Myocyte (in vitro differentiated cells): ENCODE measurements at regions not wholly inside any gene's neighbourhood (a gene's known extent, or its start where the extent isn't known, plus 50 kb on each side); places are given as distances from the start of the nearest gene placed in this dataset.

ENCODE experiments used
- DNase-seq: peaks from one replicate; pipeline ENCODE4 v3.0.0-alpha.2; 2012; ENCODE audit warnings: low read depth

DNA sequence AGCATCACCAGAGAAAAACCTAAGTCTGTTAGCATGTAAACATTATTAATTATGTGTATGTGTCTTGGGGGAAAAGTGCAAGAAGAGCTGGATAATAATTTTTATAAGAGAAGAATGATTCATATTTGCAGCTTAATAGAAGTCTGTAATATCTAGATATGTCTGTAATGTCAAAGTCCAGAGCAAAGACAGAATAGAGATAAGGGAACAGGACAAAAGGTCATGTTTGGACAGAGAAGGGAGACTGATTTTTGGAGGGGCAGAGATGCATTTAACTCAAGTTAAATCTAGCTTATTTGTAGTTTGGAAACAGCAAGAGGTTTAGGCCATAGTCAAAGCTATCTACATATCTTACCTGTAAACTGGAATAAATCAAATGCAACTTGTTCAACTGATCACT lies 61.2 kb downstream of the MAGED1 start:
- no peak for DNase-seq

- DNase-seq: peak; percentile 22
These were observed 61.8 kb downstream of the MAGED1 start for GRCh38 chrX:51955200-51955599.

DNA sequence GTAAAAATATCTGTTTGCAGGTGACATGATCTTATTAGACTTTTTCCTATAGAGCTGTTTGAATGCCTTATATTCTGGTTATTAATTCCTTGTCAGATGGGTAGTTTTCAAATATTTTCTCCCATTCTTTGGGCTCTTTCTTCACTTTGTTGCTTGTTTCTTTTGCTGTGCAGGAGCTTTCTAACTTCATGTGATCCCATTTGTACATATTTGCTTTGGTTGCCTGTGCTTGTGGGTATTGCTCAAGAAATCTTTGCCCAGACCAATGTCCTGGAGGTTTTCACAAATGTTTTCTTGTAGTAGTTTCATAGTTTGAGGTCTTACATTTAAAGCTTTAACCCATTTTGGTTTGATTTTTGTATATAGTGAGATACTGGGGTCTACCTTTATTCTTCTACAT lies 63.0 kb downstream of the MAGED1 start:
- DNase-seq: no peak

- DNase-seq: no peak
These were observed 81.9 kb downstream of the MAGED1 start for GRCh38 chrX:51975360-51975759.

GRCh38 chrX:51975811-51976210 lies 82.4 kb downstream of the MAGED1 start:
- DNase-seq: no peak

- DNase-seq: no peak
These were observed 83.1 kb downstream of the MAGED1 start for GRCh38 chrX:51976503-51976902.
